ENCODE measurements at regions not wholly inside any gene's neighbourhood (a gene's known extent, or its start where the extent isn't known, plus 50 kb on each side); places are given as distances from the start of the nearest gene placed in this dataset.

DNA sequence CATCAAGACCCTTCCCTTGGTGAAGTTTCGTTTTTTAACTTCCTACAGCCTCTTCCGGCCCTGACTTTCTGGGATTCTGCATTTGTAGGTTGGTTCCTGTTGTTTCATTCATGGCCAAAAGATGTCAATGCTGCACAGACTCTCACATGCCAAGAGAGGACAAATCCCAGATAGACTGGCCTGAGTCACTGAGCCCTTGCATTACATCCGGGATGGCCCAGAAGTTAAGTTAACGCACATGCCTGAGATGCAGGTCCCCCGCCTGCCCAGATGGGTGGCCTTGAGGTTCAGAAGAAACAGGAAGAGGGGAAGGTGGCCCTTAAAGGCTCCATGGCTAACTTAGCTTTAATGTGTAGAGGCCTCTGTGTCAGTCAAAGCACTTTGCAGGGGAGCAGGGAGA, 51.6 kb upstream of the SRGAP3 start:
- H3K27me3 Mint-ChIP-seq, result no peaks in the 10 kb centered on the region
- no peak overlapping the region for H3K27ac Mint-ChIP-seq
- H3K36me3 Mint-ChIP-seq, result no peaks in the 10 kb centered on the region
- no peak overlapping the region for H3K4me3 Mint-ChIP-seq
- POLR2A ChIA-PET, result no interaction called here
- H3K4me1 Mint-ChIP-seq (ENCODE audit: low read depth), result peaks cover 14% of the 10 kb centered on the region
- H3K9me3 Mint-ChIP-seq, result no peaks in the 10 kb centered on the region
- intact Hi-C loops (cut with micrococcal nuclease), result loop anchor here (5.0 kb wide), 2 partner anchors 224 to 534 kb away; partner anchors contain the start of gene OXTR
- no peak for DNase-seq
- CTCF ChIA-PET, result interaction anchor here (0.6 to 6.3 kb wide), 4 partner anchors 13 to 329 kb away, joined by 3 to 176 read pairs (median 50); no protein-coding TSS in a partner anchor

DNA sequence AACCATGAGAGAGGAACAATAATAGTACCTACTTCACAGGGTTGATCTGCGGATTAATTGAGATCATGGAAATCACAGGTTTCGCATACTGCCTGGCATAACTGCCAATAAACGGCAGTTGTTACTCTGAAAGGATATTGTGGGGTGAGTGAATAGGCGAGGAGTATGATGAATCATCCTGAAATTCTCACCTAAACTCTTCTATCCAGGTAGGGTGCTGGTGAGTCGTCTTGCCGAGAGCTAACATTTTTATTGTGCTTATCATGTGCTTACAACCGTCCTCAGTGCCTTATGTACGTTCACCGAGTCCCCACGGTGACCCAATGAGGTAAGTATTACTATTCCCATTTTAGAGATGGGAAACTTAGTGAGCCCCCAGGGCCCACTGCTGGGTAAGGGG, 52.4 kb upstream of the SRGAP3 start:
- Mint-ChIP-seq H3K4me1 (ENCODE audit: low read depth) (peaks cover 14% of the 10 kb centered on the region), H3K27me3 (no peaks in the 10 kb centered on the region), H3K9me3 (no peaks in the 10 kb centered on the region), H3K36me3 (no peaks in the 10 kb centered on the region), H3K4me3 (no peak overlapping the region), H3K27ac (no peak overlapping the region)
- CTCF ChIA-PET, result interaction anchor here (0.7 to 6.3 kb wide), 34 partner anchors 9 to 342 kb away, joined by 3 to 176 read pairs (median 5); partner anchors contain the start of genes RAD18 and SRGAP3
- intact Hi-C loops (cut with micrococcal nuclease), result loop anchor here (1.0 to 5.0 kb wide), 5 partner anchors 133 to 534 kb away; partner anchors contain the start of gene OXTR
- POLR2A ChIA-PET, result no interaction called here
- no peak for DNase-seq

DNA sequence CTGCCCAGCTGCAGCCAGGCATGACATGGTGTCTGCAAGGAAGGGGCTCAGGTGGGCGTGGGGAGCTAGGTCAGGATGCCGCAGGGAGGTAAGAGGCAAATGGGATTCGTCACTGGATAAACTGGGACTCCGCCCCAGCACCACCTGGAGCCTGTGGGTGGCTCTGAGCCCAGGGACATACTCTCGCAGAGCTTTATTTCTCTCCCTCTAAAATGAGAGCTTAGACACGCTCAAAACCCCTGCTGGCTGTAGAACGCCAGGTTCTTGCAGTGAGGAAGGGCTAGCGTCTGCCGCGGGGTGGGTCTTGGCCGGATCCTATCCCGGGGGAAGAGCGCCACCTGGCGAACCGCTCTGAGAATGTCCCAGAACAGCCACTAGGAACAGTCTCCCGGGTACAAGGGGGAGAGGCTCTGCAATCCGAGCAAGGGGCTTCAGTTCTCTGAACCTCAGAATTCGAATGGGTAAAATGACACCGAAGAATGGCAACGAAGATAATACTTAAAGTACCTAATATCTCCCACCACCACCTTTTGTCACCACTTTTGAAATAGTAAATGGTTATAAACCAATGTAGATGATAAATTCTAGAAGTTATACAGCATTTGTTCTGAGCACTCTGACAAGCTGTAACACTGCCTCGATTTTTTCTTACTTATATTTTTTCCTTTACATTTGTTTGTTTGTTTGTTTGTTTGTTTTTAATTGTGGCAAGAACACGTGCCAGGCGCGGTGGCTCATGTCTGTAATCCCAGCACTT, 53.2 kb upstream of the SRGAP3 start:
- POLR2A ChIA-PET, result interaction anchor here (0.6 kb wide), 1 partner anchor 314 kb away, joined by 3 read pairs; no protein-coding TSS in a partner anchor
- no peaks in the 10 kb centered on the region for H3K27me3 Mint-ChIP-seq
- intact Hi-C loops (cut with micrococcal nuclease), result loop anchor here (1.0 to 5.0 kb wide), 5 partner anchors 134 to 535 kb away; partner anchors contain the start of gene OXTR
- peaks cover 14% of the 10 kb centered on the region for H3K4me1 Mint-ChIP-seq (ENCODE audit: low read depth)
- peak; percentile 83 for DNase-seq
- H3K36me3 Mint-ChIP-seq, result no peaks in the 10 kb centered on the region
- no peaks in the 10 kb centered on the region for H3K9me3 Mint-ChIP-seq
- CTCF ChIA-PET, result interaction anchor here (0.7 to 6.3 kb wide), 38 partner anchors 9 to 343 kb away, joined by 3 to 176 read pairs (median 4); partner anchors contain the start of genes RAD18 and SRGAP3
- no peak overlapping the region for H3K4me3 Mint-ChIP-seq
- H3K27ac Mint-ChIP-seq, result peak overlapping the region; percentile 23

DNA sequence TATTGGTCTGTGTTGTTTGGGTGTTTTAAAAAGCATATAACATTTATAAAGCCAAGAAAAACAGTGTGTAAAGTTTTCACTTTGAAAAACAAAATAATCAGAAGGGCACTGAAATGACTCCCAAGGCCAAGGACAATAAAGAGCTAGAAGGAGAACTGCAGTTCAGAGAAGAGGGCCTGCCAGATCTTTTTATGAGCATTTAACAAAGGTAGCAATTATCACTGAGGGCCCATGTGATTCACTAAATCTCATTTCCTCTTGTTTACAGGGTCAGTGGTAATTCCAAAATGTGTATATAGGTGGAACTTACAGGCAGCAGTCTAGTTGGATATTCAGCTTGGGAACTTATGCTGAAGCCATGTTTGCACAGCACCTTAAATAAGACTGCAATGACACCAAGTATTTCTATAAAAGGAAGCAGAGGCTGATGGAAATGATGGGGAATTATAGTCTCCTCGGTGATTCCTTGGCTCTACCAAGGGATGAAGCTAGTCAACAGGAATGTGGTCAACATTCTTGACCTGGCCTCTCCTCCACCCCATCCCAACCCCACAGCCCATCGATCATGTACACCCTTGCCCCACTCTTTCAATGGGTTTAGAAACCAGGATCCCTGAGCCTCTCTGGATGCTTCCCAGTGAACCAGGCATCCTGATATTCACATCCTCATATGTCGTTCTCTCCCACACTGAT, 54.4 kb upstream of the THUMPD3 start:
- H3K36me3 Mint-ChIP-seq, result no peaks in the 10 kb centered on the region
- intact Hi-C loops (cut with micrococcal nuclease), result no loop called here
- no peaks in the 10 kb centered on the region for H3K4me1 Mint-ChIP-seq (ENCODE audit: low read depth)
- H3K27me3 Mint-ChIP-seq, result no peaks in the 10 kb centered on the region
- no peak overlapping the region for H3K4me3 Mint-ChIP-seq
- H3K9me3 Mint-ChIP-seq, result no peaks in the 10 kb centered on the region
- DNase-seq, result no peak
- H3K27ac Mint-ChIP-seq, result no peak overlapping the region
- POLR2A ChIA-PET, result no interaction called here
- CTCF ChIA-PET, result interaction anchor here (1.0 to 1.3 kb wide), 2 partner anchors 320 to 337 kb away, joined by 3 read pairs; no protein-coding TSS in a partner anchor

DNA sequence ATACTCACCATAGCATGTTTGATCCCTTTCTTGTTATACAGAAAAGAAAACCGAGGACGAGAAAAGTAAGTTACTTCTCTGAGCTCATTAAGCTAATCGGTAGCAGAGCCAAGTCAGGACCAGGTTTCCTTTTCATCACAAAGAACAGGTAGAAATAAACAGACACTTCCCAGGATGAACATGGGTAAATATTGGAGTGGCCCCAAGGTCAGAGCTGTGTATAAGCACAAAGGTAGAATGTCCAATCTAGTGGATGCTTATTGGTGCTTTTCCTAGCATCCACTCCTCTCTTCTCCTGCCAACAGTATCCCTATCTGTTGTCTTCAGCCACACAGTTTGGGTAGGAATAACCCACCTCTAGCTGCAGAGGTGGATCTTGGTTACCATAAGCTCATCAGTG, 52.8 kb upstream of the THUMPD3 start:
- H3K9me3 Mint-ChIP-seq, result no peaks in the 10 kb centered on the region
- no peaks in the 10 kb centered on the region for H3K36me3 Mint-ChIP-seq
- no peak overlapping the region for H3K27ac Mint-ChIP-seq
- ChIA-PET POLR2A (no interaction called here), CTCF (interaction anchor here (0.8 to 2.0 kb wide), 3 partner anchors 198 to 343 kb away, joined by 3 to 5 read pairs (median 3); no protein-coding TSS in a partner anchor)
- no peaks in the 10 kb centered on the region for H3K4me1 Mint-ChIP-seq (ENCODE audit: low read depth)
- no peak for DNase-seq
- intact Hi-C loops (cut with micrococcal nuclease), result no loop called here
- H3K4me3 Mint-ChIP-seq, result no peak overlapping the region
- H3K27me3 Mint-ChIP-seq, result no peaks in the 10 kb centered on the region

DNA sequence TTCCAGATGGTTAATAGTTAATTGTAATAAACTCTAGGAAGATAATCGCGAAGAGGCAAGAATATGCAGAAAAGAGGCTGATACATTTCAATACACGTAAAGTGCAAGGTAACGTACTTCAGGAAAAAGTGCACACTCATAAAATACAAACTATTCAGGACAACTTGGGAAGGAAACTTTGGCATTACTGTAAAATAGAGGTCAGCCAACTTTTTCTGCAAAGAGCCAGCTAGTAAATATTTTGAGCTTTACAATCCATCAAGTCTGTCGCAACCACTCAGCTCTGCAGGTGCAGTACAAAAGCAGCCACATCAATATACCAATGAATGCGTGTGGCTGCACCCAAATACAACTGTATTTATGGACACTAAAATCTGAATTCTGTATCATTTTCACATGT, 51.6 kb upstream of the THUMPD3 start:
- H3K27ac Mint-ChIP-seq, result no peak overlapping the region
- no peaks in the 10 kb centered on the region for H3K27me3 Mint-ChIP-seq
- no peaks in the 10 kb centered on the region for H3K36me3 Mint-ChIP-seq
- intact Hi-C loops (cut with micrococcal nuclease), result no loop called here
- H3K4me3 Mint-ChIP-seq, result no peak overlapping the region
- ChIA-PET CTCF (interaction anchor here (0.5 to 2.0 kb wide), 4 partner anchors 9 to 344 kb away, joined by 3 to 6 read pairs (median 4); no protein-coding TSS in a partner anchor), POLR2A (no interaction called here)
- no peak for DNase-seq
- no peaks in the 10 kb centered on the region for H3K9me3 Mint-ChIP-seq
- H3K4me1 Mint-ChIP-seq (ENCODE audit: low read depth), result no peaks in the 10 kb centered on the region

Measured in activated CD4-positive, alpha-beta memory T cell treated with anti-CD3 and anti-CD28 coated beads for 36 hours (primary cell).